Colonic mucosa (tissue), 4 donors: ENCODE measurements at regions not wholly inside any gene's neighbourhood (a gene's known extent, or its start where the extent isn't known, plus 50 kb on each side); places are given as distances from the start of the nearest gene placed in this dataset.

ENCODE experiments used
- DNase-seq: peaks from one replicate; pipeline ENCODE4 v3.0.0-alpha.2; 2020
- H3K27ac ChIP-seq: fragments of 200-600 bp; one replicate; pipeline ENCODE4 v1.8.0; 2021
- H3K27me3 ChIP-seq: fragments of 200-600 bp; one replicate; pipeline ENCODE4 v1.8.0; 2021
- H3K36me3 ChIP-seq: fragments of 200-600 bp; one replicate; pipeline ENCODE4 v1.8.0; 2021
- H3K4me1 ChIP-seq: fragments of 200-600 bp; one replicate; pipeline ENCODE4 v1.8.0; 2021; ENCODE audit warnings: mild to moderate bottlenecking
- H3K4me3 ChIP-seq: fragments of 200-600 bp; one replicate; pipeline ENCODE4 v1.8.0; 2021
- H3K9ac ChIP-seq, 2 donors: one replicate each; pipeline ENCODE4 v1.7.0; 2013; ENCODE audit warnings: control low read depth in 2 of 2, low read depth in 2 of 2, low read length in 2 of 2
- H3K9me3 ChIP-seq: fragments of 200-600 bp; one replicate; pipeline ENCODE4 v1.8.0; 2021
- intact Hi-C: fragments of 100-400 bp; cut with DNase I; formaldehyde crosslinking; loops from one replicate; pipeline ENCODE4 v1.14.1; 2022
- TF ChIP-seq, protein P1 (sequence below): fragments of 200-600 bp; IDR thresholded peaks from one replicate; pipeline ENCODE4 v1.8.0; 2022; ENCODE audit warnings: antibody characterized with exemption, mild to moderate bottlenecking
- donor health status: healthy.
- donor health status: DM: no; HTN: no; CAD: no.
- donor health status: DM: no; HTN: no; CAD: no.

DNA sequence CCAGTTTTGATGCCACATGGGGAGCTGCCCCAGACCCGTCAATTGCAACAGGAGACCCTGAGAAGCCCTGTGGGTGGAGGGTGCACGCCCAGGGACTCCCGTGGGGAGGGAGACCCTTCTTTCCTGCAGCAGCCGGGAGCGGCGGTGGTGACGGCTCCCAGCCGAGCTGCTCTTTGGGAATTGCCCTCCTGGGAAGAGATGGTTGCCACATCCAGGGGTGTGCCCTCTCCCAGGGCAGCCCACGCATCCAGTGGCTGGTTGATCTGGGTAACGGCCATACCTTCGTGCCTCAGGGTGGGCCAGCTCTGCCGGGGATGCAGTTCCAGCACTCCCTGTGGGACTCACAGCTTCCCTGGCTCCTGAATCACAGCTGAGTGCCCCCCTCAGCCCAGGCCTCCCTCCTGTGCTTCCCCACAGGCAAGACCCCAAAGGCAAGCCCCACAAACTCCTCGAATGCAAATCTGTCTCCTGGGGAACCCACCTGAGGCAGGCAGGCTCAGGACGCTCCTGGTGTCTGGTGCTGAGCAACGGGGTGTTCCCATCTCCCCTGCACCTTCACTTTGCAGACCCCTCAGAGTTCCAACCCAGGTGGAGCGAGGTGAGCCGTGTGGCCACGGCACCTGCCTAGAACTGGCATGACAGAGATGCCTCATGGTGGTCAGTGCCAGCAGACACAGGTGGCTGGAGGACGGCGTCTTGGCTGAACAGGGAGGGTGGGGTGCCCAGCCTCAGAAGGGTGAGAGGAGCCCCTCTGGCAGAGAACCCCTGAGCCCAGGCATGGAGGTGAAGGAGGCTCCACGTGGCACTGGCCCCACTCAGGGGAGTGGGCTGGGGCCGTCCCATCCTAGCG is 1027.4 kb downstream of the BRD1 start:
- Histone ChIP-seq H3K4me3 (no peak overlapping the region), H3K9ac (no peak overlapping the region), H3K36me3 (no peaks in the 10 kb centered on the region), H3K9me3 (no peaks in the 10 kb centered on the region), H3K27me3 (no peaks in the 10 kb centered on the region), H3K27ac (no peak overlapping the region), H3K4me1 (no peaks in the 10 kb centered on the region)
- TF ChIP-seq, protein P1, sequence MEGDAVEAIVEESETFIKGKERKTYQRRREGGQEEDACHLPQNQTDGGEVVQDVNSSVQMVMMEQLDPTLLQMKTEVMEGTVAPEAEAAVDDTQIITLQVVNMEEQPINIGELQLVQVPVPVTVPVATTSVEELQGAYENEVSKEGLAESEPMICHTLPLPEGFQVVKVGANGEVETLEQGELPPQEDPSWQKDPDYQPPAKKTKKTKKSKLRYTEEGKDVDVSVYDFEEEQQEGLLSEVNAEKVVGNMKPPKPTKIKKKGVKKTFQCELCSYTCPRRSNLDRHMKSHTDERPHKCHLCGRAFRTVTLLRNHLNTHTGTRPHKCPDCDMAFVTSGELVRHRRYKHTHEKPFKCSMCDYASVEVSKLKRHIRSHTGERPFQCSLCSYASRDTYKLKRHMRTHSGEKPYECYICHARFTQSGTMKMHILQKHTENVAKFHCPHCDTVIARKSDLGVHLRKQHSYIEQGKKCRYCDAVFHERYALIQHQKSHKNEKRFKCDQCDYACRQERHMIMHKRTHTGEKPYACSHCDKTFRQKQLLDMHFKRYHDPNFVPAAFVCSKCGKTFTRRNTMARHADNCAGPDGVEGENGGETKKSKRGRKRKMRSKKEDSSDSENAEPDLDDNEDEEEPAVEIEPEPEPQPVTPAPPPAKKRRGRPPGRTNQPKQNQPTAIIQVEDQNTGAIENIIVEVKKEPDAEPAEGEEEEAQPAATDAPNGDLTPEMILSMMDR = no peak
- intact Hi-C loops = no loop called here
- DNase-seq = no peak

DNA sequence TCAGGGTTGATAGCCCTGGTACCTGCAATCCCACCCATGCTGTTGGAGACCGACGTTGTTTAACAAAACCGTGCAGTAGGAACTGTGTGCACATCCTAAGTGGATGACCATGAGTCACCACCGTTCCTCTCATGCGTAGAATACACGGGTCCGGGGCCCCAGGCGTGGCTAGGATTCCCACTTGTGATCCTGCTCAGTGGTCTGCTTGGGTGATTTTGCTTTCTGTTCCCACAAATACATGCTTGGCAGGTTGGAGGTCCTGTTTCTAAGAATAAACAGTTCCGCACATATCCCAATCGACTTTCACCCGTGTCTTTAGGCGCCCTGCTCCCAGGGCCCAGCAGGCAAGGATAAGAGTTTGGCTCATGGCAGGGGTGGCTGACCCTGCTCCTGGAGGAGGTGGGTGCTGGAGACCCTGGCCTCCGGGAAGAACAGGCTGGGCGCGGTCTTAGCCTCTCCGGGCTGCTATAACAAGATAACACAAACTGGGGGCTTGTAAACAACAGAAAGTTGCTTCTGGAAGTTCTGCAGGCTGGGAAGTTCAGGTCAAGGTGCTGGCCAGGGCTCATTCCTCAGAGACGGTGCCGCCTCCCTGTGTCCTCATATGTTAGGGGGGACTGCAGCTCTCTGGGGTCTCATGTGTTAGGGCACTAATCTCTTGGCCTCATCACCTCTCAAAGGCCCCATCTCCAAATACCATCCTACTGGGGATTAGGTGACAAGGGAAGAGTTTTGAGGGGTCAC is 1028.3 kb downstream of the BRD1 start:
- Histone ChIP-seq H3K27me3 (no peaks in the 10 kb centered on the region), H3K4me1 (no peaks in the 10 kb centered on the region), H3K4me3 (no peak overlapping the region), H3K27ac (no peak overlapping the region), H3K9me3 (no peaks in the 10 kb centered on the region), H3K36me3 (no peaks in the 10 kb centered on the region), H3K9ac (no peak overlapping the region)
- TF ChIP-seq, protein P1 = no peak
- no peak for DNase-seq
- intact Hi-C loops = loop anchor here (10.0 kb wide), 1 partner anchor 65 kb away; no protein-coding TSS in a partner anchor

DNA sequence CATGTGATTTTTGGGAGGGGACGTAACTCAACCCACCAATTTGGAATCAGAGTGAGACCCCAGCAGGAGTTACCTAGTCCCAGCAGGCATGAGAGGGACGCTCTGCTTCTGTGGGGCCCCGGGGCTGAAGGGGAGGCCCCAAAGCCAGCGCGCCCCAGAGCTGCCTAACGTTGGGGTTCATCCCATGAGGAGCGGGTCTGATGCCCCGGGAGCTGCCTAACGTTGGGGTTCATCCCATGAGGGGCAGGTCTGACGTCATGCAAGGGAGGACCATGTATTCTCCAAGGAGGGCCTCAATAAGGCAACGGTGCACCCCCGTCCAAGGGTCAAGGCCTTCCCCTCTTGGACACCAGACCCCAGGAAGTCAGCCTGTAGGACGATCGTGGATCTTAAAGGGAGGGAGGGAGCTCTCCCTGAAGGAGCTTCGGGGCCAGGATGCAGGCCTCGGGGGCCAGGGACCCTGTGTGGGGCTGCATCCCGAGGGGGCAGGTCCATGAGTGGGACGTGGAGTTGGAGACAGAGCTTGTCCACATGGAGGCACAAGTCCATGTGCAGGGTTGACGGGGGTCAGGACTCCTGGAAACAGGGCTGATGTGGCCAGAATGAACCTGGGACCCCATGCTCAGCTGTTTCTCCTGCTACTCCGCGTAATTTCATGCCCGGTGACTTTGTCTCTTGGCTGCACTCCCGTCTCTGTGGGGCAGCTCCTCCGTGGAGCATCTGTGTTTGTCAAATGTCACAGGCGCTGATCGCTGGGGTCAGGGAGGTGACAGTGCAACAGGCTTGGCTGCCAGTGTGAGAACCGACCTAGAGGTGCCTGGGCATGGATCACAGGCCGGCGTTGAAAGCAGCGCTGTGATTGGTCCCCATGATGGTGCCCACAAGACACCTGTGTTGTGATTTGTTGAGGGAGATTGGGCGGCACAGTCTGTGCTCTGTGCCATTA is 1029.1 kb downstream of the BRD1 start:
- Histone ChIP-seq H3K9ac (no peak overlapping the region), H3K4me3 (no peak overlapping the region), H3K9me3 (no peaks in the 10 kb centered on the region), H3K4me1 (no peaks in the 10 kb centered on the region), H3K27me3 (no peaks in the 10 kb centered on the region), H3K27ac (no peak overlapping the region), H3K36me3 (no peaks in the 10 kb centered on the region)
- TF ChIP-seq, protein P1 = no peak
- intact Hi-C loops = loop anchor here (10.0 kb wide), 1 partner anchor 64 kb away; no protein-coding TSS in a partner anchor
- no peak for DNase-seq

DNA sequence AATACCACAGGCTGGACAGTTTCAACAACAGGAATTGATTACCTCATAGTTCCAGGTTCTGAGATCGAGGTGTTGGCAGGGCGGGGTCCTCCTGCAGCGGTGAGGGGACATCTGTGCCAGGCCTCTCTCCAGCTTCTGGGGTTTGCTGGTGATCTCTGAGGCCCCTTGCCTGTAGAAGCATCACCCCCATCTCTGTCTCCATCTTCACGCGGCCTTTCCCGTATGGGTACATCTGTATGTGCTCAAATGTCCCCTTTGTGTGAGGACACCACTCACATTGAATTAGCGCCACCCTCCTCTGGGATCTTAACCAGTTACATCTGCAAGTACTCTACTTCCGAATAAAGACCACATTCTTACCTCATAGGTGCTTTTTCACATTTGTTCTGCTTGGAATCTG is 1029.9 kb downstream of the BRD1 start:
- Histone ChIP-seq H3K27me3 (no peaks in the 10 kb centered on the region), H3K36me3 (no peaks in the 10 kb centered on the region), H3K4me1 (no peaks in the 10 kb centered on the region), H3K9ac (no peak overlapping the region), H3K4me3 (no peak overlapping the region), H3K27ac (no peak overlapping the region), H3K9me3 (no peaks in the 10 kb centered on the region)
- intact Hi-C loops = loop anchor here (10.0 kb wide), 1 partner anchor 63 kb away; no protein-coding TSS in a partner anchor
- no peak for DNase-seq
- TF ChIP-seq, protein P1 = no peak
